H1 (cell line): ENCODE measurements at regions not wholly inside any gene's neighbourhood (a gene's known extent, or its start where the extent isn't known, plus 50 kb on each side); places are given as distances from the start of the nearest gene placed in this dataset.

Experiments
- CTCF ChIA-PET: fragments of 300-600 bp; sonication (Branson Sonifier 250); formaldehyde crosslinking; loops from one replicate; lab custom pipeline; 2021; ENCODE audit not compliant: partially characterized antibody; lab: Charles Lee
- POLR2A ChIA-PET: fragments of 300-600 bp; sonication (Branson Sonifier 250); formaldehyde crosslinking; loops from one replicate; lab custom pipeline; 2021; ENCODE audit warnings: inconsistent platforms; ENCODE audit not compliant: partially characterized antibody; lab: Charles Lee
- DNase-seq, 2 experiments: peaks; one replicate each; pipeline versions ENCODE4 v3.0.0 to v3.0.0-alpha.2; 2010 to 2022; ENCODE audit warnings: low spot score in 2 of 2, low read depth in 1 of 2, mixed read lengths in 1 of 2
- FAIRE-seq: peaks from 2 replicates; lab custom pipeline; 2011; peaks lifted over from hg19 to GRCh38; lab: Jason Lieb, UNC
- H2AFZ ChIP-seq: 2 replicates; pipeline ENCODE4 v1.8.1; 2012; ENCODE audit warnings: low read length, inconsistent platforms
- H2AK5ac ChIP-seq: 2 replicates; pipeline ENCODE4 v1.6.1; 2013; ENCODE audit warnings: low read depth, low read length
- H2BK120ac ChIP-seq: replicated peaks from 2 replicates; pipeline ENCODE3; 2013; ENCODE audit warnings: low read depth, low read length, inconsistent platforms
- H2BK12ac ChIP-seq: 2 replicates; pipeline ENCODE4 v1.6.1; 2013; ENCODE audit warnings: low read depth, low read length
- H2BK15ac ChIP-seq: 2 replicates; pipeline ENCODE4 v1.6.1; 2013; ENCODE audit warnings: low read length
- H2BK20ac ChIP-seq: 2 replicates; pipeline ENCODE4 v1.6.1; 2013; ENCODE audit warnings: low read length
- H2BK5ac ChIP-seq: 2 replicates; pipeline ENCODE4 v1.6.1; 2013; ENCODE audit warnings: low read depth, low read length
- H3K14ac ChIP-seq: 2 replicates; pipeline ENCODE4 v1.6.1; 2013; ENCODE audit warnings: inconsistent platforms; ENCODE audit not compliant: insufficient read length
- H3K18ac ChIP-seq: 2 replicates; pipeline ENCODE4 v1.6.1; 2013; ENCODE audit warnings: low read length; ENCODE audit errors: extremely low read depth
- H3K23ac ChIP-seq: 2 replicates; pipeline ENCODE4 v1.6.1; 2013; ENCODE audit warnings: inconsistent platforms; ENCODE audit not compliant: insufficient read length
- H3K23me2 ChIP-seq: 2 replicates; pipeline ENCODE4 v1.6.1; 2013; ENCODE audit warnings: low read depth, low read length
- H3K27ac ChIP-seq: 2 replicates; pipeline ENCODE4 v1.6.1; 2011; ENCODE audit warnings: low read depth, low read length, inconsistent platforms
- H3K27me3 ChIP-seq, 4 experiments: replicated peaks in 1 of 4; 1 replicate in 1 of 4; 2 replicates in 3 of 4; pipeline versions ENCODE4 v1.6.1 to v1.8.1; 2011 to 2013; ENCODE audit warnings: low read length in 3 of 4, mild to moderate bottlenecking in 3 of 4, inconsistent platforms in 2 of 4, mixed read lengths in 2 of 4, moderate library complexity in 1 of 4; ENCODE audit not compliant: control insufficient read depth in 3 of 4, insufficient read depth in 3 of 4; ENCODE audit errors: extremely low read depth in 1 of 4
- H3K36me3 ChIP-seq, 4 experiments: 2 replicates each; pipeline versions ENCODE4 v1.6.1 to v1.8.1; 2011 to 2013; ENCODE audit warnings: mild to moderate bottlenecking in 4 of 4, low read length in 3 of 4, moderate library complexity in 2 of 4, control low read depth in 1 of 4, inconsistent platforms in 1 of 4; ENCODE audit not compliant: insufficient read depth in 4 of 4, control insufficient read depth in 2 of 4
- H3K4ac ChIP-seq: replicated peaks from 2 replicates; pipeline ENCODE3; 2013; ENCODE audit warnings: low read length, low read depth, mixed read lengths, inconsistent platforms; ENCODE audit not compliant: insufficient read length
- H3K4me1 ChIP-seq, 4 experiments: replicated peaks in 1 of 4; 1 replicate in 1 of 4; 2 replicates in 3 of 4; pipeline versions ENCODE4 v1.6.1 to v1.8.1; 2011 to 2013; ENCODE audit warnings: low read length in 3 of 4, inconsistent platforms in 2 of 4, mixed read lengths in 1 of 4; ENCODE audit not compliant: insufficient read depth in 4 of 4, control insufficient read depth in 3 of 4
- H3K4me2 ChIP-seq, 2 experiments: 2 replicates each; pipeline versions ENCODE4 v1.6.1 to v1.8.1; 2011 to 2013; ENCODE audit warnings: low read depth in 2 of 2, low read length in 2 of 2, control low read depth in 1 of 2, inconsistent platforms in 1 of 2, mild to moderate bottlenecking in 1 of 2; ENCODE audit not compliant: insufficient read depth in 1 of 2
- H3K4me3 ChIP-seq, 4 experiments: fragments of 200-600, 300-600 bp in 1 of 4; sonication (generic), shearing (Covaris generic), sonication (Bioruptor Twin) in 1 of 4; 2 replicates each; pipeline versions ENCODE4 v1.5.1 to v1.8.1; 2011 to 2016; ENCODE audit warnings: low read length in 4 of 4, low read depth in 3 of 4, control low read depth in 2 of 4, inconsistent platforms in 2 of 4, mild to moderate bottlenecking in 2 of 4, mixed read lengths in 1 of 4, moderate library complexity in 1 of 4; ENCODE audit not compliant: insufficient read depth in 2 of 4; ENCODE audit errors: extremely low read depth in 1 of 4
- H3K56ac ChIP-seq: replicated peaks from 2 replicates; pipeline ENCODE3; 2013; ENCODE audit warnings: low read depth, mild to moderate bottlenecking, mixed read lengths, low read length, inconsistent platforms; ENCODE audit not compliant: insufficient read length
- H3K79me1 ChIP-seq: 2 replicates; pipeline ENCODE4 v1.6.1; 2013; ENCODE audit warnings: low read depth, low read length, control low read depth
- H3K79me2 ChIP-seq, 2 experiments: 2 replicates each; pipeline versions ENCODE4 v1.6.1 to v1.8.1; 2012 to 2013; ENCODE audit warnings: low read length in 2 of 2, mild to moderate bottlenecking in 2 of 2, inconsistent platforms in 1 of 2; ENCODE audit not compliant: insufficient read depth in 2 of 2, control insufficient read depth in 1 of 2
- H3K9ac ChIP-seq, 4 experiments: replicated peaks in 1 of 4; 1 replicate in 1 of 4; 2 replicates in 3 of 4; pipeline versions ENCODE4 v1.6.1 to v1.8.1; 2011 to 2013; ENCODE audit warnings: low read depth in 3 of 4, low read length in 3 of 4, control low read depth in 2 of 4, mild to moderate bottlenecking in 2 of 4, moderate library complexity in 2 of 4, inconsistent platforms in 1 of 4; ENCODE audit errors: extremely low read depth in 1 of 4
- H3K9me3 ChIP-seq, 2 experiments: 2 replicates each; pipeline versions ENCODE4 v1.6.1 to v1.8.1; 2012 to 2013; ENCODE audit warnings: mild to moderate bottlenecking in 2 of 2, moderate library complexity in 2 of 2, control low read depth in 1 of 2, inconsistent platforms in 1 of 2, low read depth in 1 of 2, low read length in 1 of 2, mixed read lengths in 1 of 2; ENCODE audit not compliant: insufficient read depth in 2 of 2
- H4K20me1 ChIP-seq, 2 experiments: replicated peaks in 1 of 2; 2 replicates each; pipeline versions ENCODE3 to v1.8.1; 2011 to 2013; ENCODE audit warnings: inconsistent platforms in 2 of 2, low read length in 2 of 2, mild to moderate bottlenecking in 1 of 2; ENCODE audit not compliant: insufficient read depth in 2 of 2, control insufficient read depth in 1 of 2
- H4K5ac ChIP-seq: 2 replicates; pipeline ENCODE4 v1.6.1; 2013; ENCODE audit warnings: low read length, low read depth, mixed read lengths, inconsistent platforms; ENCODE audit not compliant: insufficient read length
- H4K8ac ChIP-seq: 2 replicates; pipeline ENCODE4 v1.8.0; 2013; ENCODE audit warnings: mild to moderate bottlenecking, moderate library complexity, low read length, inconsistent platforms; ENCODE audit not compliant: insufficient read depth; ENCODE audit errors: extremely low read depth
- H4K91ac ChIP-seq: replicated peaks from 2 replicates; pipeline ENCODE3; 2013; ENCODE audit warnings: low read length, mixed read lengths, inconsistent platforms; ENCODE audit not compliant: insufficient read length
- ATF2 ChIP-seq: IDR thresholded peaks from 2 replicates; pipeline ENCODE4 v1.6.1; 2012; ENCODE audit warnings: low read length, inconsistent platforms
- BACH1 ChIP-seq: IDR thresholded peaks from 2 replicates; pipeline ENCODE4 v1.6.1; 2012; ENCODE audit warnings: low read length, improper control_type of control experiment
- CBX8 ChIP-seq: fragments of 300-800, 300-1000 bp; sonication (generic); IDR thresholded peaks from 2 replicates; pipeline ENCODE4 v1.7.1; 2016; ENCODE audit warnings: low read depth, low read length, borderline replicate concordance
- CEBPB ChIP-seq: IDR thresholded peaks from 2 replicates; pipeline ENCODE4 v1.6.1; 2012; ENCODE audit warnings: low read depth, low read length
- HDAC6 ChIP-seq: IDR thresholded peaks from one replicate; pipeline ENCODE4 v1.7.1; 2012; ENCODE audit warnings: low read depth, mild to moderate bottlenecking, inconsistent platforms, low read length, moderate library complexity
- JUND ChIP-seq: IDR thresholded peaks from 2 replicates; pipeline ENCODE4 v1.6.1; 2011; ENCODE audit warnings: mild to moderate bottlenecking, improper control_type of control experiment, low read length
- MAX ChIP-seq: IDR thresholded peaks from 2 replicates; pipeline ENCODE4 v1.6.1; 2012; ENCODE audit warnings: inconsistent platforms
- PHF8 ChIP-seq: fragments of 200-600 bp; sonication (generic); conservative IDR thresholded peaks from 2 replicates; pipeline ENCODE4 v1.7.1; 2012; ENCODE audit warnings: low read depth, mild to moderate bottlenecking, inconsistent platforms, low read length, moderate library complexity
- RBBP5 ChIP-seq: IDR thresholded peaks from 2 replicates; pipeline ENCODE4 v1.7.1; 2012; ENCODE audit warnings: low read depth, mild to moderate bottlenecking, inconsistent platforms, low read length, moderate library complexity, borderline replicate concordance
- RXRA ChIP-seq: IDR thresholded peaks from 2 replicates; pipeline ENCODE4 v1.6.1; 2011; ENCODE audit warnings: low read depth, mild to moderate bottlenecking, low read length, moderate library complexity; ENCODE audit not compliant: insufficient read depth
- SAP30 ChIP-seq: fragments of 300-600 bp; sonication (generic); IDR thresholded peaks from 2 replicates; pipeline ENCODE4 v1.7.1; 2012; ENCODE audit warnings: low read length, moderate library complexity, mild to moderate bottlenecking, inconsistent platforms; ENCODE audit not compliant: insufficient read depth, insufficient replicate concordance
- SP1 ChIP-seq: IDR thresholded peaks from 2 replicates; pipeline ENCODE4 v1.6.1; 2011; ENCODE audit warnings: low read depth, low read length
- SP2 ChIP-seq: IDR thresholded peaks from 2 replicates; pipeline ENCODE4 v1.6.1; 2012; ENCODE audit warnings: mild to moderate bottlenecking, low read length, inconsistent platforms
- TEAD4 ChIP-seq: IDR thresholded peaks from 2 replicates; pipeline ENCODE4 v1.6.1; 2012; ENCODE audit warnings: low read depth, low read length, inconsistent platforms, mixed read lengths
- WGBS, 2 experiments: shearing (Covaris generic) in 1 of 2; methylation state at CpG; one replicate each; pipeline versions ENCODE4 v1.1.6 to v1.1.7; 2013 to 2015; ENCODE audit warnings: low lambda C conversion rate in 2 of 2, mixed read lengths in 2 of 2, inconsistent platforms in 1 of 2, low coverage in 1 of 2, missing lambda C conversion rate in 1 of 2; ENCODE audit not compliant: insufficient replicate concordance in 2 of 2, insufficient coverage in 1 of 2, insufficient read length in 1 of 2; ENCODE audit errors: extremely low coverage in 1 of 2, missing lambda C conversion rate in 1 of 2; 5-methylcytosine and 5-hydroxymethylcytosine counted together

- Histone ChIP-seq H3K14ac (no peak overlapping the region), H2BK20ac (no peak overlapping the region), H2AK5ac (no peak overlapping the region), H2BK5ac (no peak overlapping the region), H3K36me3 (no peaks in the 10 kb centered on the region), H2BK12ac (no peak overlapping the region), H3K4me1 (no peaks in the 10 kb centered on the region), H3K27me3 (no peaks in the 10 kb centered on the region), H4K91ac (no peak overlapping the region), H3K79me2 (no peaks in the 10 kb centered on the region), H3K4me2 (no peak overlapping the region), H3K18ac (no peak overlapping the region), H3K9ac (no peak overlapping the region), H4K8ac (no peak overlapping the region), H3K56ac (no peak overlapping the region), H4K20me1 (no peaks in the 10 kb centered on the region), H3K23me2 (no peaks in the 10 kb centered on the region), H3K23ac (no peak overlapping the region), H2BK120ac (no peak overlapping the region), H3K4ac (no peak overlapping the region), H2BK15ac (no peak overlapping the region), H4K5ac (no peak overlapping the region), H3K4me3 (no peak overlapping the region), H3K9me3 (no peaks in the 10 kb centered on the region), H3K79me1 (no peaks in the 10 kb centered on the region), H3K27ac (no peak overlapping the region), H2AFZ (no peak overlapping the region)
- POLR2A ChIA-PET: no interaction called here
- 100% methylated on average over 1 of the region's 2 CpGs; no CpG with 5 or more reads in 1 of the 2 experiments for WGBS, 2 experiments
- FAIRE-seq (no peak), DNase-seq (no peak)
- CTCF ChIA-PET: interaction anchor here (2.3 kb wide), 1 partner anchor 25 kb away, joined by 8 read pairs; no protein-coding TSS in a partner anchor
- TF ChIP-seq SP1 (no peak), JUND (no peak), SAP30 (no peak), SP2 (no peak), MAX (no peak), CBX8 (no peak), BACH1 (no peak), ATF2 (no peak), RBBP5 (no peak), TEAD4 (no peak), RXRA (no peak), CEBPB (no peak), HDAC6 (no peak), PHF8 (no peak)
Measured at GRCh38 chrX:39267176-39267575, 465.9 kb downstream of the MID1IP1 start.
